Bronchial epithelial cell (primary cell): ENCODE measurements at regions not wholly inside any gene's neighbourhood (a gene's known extent, or its start where the extent isn't known, plus 50 kb on each side); places are given as distances from the start of the nearest gene placed in this dataset.

Experiments used
- DNase-seq: peaks from one replicate; pipeline ENCODE4 v3.0.0-alpha.2; 2010; ENCODE audit warnings: low read depth
- FAIRE-seq: peaks from 2 replicates; lab custom pipeline; 2011; peaks lifted over from hg19 to GRCh38; lab: Jason Lieb, UNC
- H3K27me3 ChIP-seq: 2 replicates; pipeline ENCODE4 v1.5.1; 2011; ENCODE audit warnings: low read length; ENCODE audit not compliant: control insufficient read depth, insufficient read depth
- H3K36me3 ChIP-seq: 2 replicates; pipeline ENCODE4 v1.5.1; 2011; ENCODE audit warnings: low read length; ENCODE audit not compliant: control insufficient read depth, insufficient read depth
- H3K4me3 ChIP-seq: 2 replicates; pipeline ENCODE4 v1.5.1; 2011; ENCODE audit warnings: mild to moderate bottlenecking, low read depth, low read length, control low read depth
- TF ChIP-seq, protein P1 (sequence below): IDR thresholded peaks from 2 replicates; pipeline ENCODE4 v1.5.1; 2011; ENCODE audit warnings: mild to moderate bottlenecking, moderate library complexity, low read length, control low read depth, inconsistent platforms; ENCODE audit not compliant: insufficient read depth, severe bottlenecking

DNA sequence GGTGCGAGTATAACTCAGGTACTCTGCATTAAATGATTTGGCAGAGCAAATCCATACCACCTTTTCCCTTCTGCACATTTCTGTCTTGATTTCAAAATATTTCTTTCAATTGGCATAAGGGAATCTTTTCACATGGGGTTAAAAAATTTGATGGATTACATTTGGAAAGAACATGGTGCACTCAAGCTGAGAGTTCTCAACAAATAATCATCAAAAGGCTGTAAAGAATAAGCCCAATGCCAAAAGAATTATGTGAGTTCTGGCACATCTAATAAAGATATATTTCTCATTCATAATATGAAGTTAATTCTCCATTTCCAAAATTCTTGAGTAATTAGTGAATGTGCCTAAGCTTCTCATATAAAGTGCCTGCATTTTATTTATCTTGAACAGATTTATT lies 223.1 kb downstream of the GPR37 start:
- Histone ChIP-seq H3K36me3 (no peaks in the 10 kb centered on the region), H3K4me3 (no peak overlapping the region), H3K27me3 (no peaks in the 10 kb centered on the region)
- FAIRE-seq (no peak), DNase-seq (no peak)
- TF ChIP-seq, protein P1, sequence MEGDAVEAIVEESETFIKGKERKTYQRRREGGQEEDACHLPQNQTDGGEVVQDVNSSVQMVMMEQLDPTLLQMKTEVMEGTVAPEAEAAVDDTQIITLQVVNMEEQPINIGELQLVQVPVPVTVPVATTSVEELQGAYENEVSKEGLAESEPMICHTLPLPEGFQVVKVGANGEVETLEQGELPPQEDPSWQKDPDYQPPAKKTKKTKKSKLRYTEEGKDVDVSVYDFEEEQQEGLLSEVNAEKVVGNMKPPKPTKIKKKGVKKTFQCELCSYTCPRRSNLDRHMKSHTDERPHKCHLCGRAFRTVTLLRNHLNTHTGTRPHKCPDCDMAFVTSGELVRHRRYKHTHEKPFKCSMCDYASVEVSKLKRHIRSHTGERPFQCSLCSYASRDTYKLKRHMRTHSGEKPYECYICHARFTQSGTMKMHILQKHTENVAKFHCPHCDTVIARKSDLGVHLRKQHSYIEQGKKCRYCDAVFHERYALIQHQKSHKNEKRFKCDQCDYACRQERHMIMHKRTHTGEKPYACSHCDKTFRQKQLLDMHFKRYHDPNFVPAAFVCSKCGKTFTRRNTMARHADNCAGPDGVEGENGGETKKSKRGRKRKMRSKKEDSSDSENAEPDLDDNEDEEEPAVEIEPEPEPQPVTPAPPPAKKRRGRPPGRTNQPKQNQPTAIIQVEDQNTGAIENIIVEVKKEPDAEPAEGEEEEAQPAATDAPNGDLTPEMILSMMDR = no peak

DNA sequence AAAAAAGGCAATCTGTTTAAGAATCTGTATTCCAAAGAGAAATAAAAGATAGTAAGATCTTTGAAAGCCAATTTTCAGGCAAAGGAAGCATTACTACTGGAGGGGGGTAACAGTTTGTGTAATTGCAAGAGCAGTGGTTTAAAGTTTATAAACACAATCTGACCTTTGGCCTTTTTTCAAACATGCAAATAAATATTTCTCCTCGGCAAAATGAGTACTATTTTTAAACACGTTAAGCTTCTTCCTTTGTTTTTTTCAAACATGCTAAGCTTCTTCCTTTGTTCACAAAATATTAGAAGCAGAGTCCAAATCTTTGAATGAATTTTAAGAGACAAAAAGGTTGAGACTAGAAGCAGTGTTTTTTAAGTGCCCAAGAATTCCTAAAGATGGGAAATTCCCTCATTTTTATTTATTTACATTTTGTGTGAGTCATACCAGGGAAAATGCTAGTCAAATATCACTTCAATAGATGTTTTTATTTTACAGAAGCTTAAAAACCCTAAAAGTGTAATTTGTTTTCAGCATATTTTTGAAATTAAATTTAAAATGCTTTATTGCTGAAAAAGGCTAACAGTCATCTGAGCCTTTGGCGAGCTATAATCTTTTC lies 229.3 kb downstream of the GPR37 start:
- Histone ChIP-seq H3K36me3 (no peaks in the 10 kb centered on the region), H3K27me3 (no peaks in the 10 kb centered on the region), H3K4me3 (no peak overlapping the region)
- TF ChIP-seq, protein P1 = no peak
- FAIRE-seq (no peak), DNase-seq (peak; percentile 43)

DNA sequence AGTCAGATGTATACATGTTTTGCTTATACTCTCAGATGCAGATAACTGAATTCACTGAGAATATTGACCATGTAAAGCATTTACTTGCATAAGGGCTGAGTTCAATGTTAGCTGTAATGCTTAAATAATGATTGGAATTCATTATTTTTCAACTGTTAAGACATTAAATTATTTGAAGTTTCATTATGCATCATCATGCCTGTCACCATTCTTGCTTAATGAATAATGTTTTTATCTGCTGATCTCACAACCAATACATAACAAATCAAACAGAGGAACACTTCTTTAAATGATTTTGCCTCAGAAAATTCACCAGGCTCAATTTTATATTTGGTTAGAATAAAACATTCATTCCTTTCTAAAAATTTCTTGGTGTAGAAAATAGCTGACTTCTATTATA lies 233.4 kb downstream of the GPR37 start:
- TF ChIP-seq, protein P1 = no peak
- Histone ChIP-seq H3K27me3 (no peaks in the 10 kb centered on the region), H3K4me3 (no peak overlapping the region), H3K36me3 (no peaks in the 10 kb centered on the region)
- DNase-seq = peak; percentile 44
- FAIRE-seq = no peak

DNA sequence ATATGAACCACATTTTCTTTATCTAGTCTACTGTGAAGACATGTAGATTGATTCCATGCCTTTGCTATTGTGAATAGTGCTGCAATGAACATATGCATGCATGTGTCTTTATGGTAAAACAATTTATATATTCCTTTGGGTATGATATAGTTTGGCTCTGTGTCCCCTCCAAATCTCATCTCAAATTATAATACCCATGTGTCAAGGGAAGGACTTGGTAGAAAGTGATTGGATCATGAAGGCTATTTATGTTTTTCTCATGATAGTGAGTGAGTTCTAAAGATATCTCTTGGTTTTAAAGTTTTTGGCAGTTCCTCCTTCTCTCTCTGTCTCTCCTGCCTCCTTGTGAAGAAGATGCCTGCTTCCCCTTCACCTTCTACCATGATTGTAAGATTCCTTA lies 248.7 kb downstream of the GPR37 start:
- no peak overlapping the region for H3K4me3 ChIP-seq
- H3K27me3 ChIP-seq = no peaks in the 10 kb centered on the region
- DNase-seq (no peak), FAIRE-seq (no peak)
- TF ChIP-seq, protein P1 = no peak
- H3K36me3 ChIP-seq = no peaks in the 10 kb centered on the region

DNA sequence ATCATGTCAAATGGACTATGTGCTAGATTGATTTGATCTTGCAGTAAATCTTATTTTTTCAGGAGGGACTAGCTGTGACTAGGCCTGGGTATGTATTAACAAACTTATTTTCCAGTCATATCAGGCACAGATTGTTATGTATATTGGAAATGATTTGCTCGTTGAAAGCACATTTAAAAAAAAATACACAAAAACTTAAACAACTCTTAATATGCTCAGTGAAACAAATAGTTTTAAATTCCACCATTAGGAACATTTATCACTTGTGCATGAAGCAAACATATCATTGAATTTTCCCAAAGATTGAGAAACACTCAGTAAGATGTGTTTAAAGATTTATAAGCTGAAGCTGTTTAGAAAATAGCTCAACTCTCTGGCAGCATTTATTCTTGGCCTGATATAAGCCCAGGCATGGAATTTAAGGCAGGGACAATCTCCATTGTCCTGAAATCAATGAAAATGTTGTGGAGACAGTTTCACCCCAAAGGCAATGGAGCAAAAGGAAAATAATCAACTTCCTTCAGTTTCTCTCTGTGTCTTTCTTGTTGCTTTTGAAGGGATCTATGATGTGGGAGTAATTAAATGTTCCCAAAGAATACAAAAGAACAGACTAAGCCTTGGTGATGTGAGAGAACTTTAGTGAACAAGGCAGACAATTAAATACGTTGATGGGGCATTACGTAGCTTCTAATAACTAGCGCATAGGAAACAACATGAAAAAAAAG lies 250.3 kb downstream of the GPR37 start:
- TF ChIP-seq, protein P1 = no peak
- H3K36me3 ChIP-seq = no peaks in the 10 kb centered on the region

DNA sequence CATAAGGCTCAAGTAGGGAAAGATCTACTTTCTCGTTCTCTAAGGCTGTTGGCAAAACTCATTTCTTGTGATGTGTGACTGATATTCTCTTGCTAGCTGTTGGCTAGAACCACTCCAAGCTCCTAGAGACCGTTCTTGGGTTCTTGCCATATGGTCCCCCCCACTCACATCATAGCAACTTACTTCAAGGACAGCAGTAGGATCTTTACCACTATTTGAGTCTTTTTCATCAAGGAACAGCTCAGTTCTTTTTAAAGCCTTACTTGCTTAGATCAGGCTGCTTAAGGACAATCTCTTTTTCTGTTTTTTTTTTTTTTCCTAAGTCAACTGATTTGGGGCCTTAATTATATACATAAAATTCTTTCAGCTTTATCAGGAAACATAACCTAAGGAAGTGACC lies 251.1 kb downstream of the GPR37 start:
- FAIRE-seq = no peak
- H3K27me3 ChIP-seq = no peaks in the 10 kb centered on the region
- TF ChIP-seq, protein P1 = no peak
- no peak overlapping the region for H3K4me3 ChIP-seq
- H3K36me3 ChIP-seq = no peaks in the 10 kb centered on the region
- no peak for DNase-seq

More for the DNA sequence above, 250.3 kb downstream of the GPR37 start:
- DNase-seq = no peak
- H3K4me3 ChIP-seq = no peak overlapping the region
- no peak for FAIRE-seq
- H3K27me3 ChIP-seq = no peaks in the 10 kb centered on the region
